ENCODE measurements at regions not wholly inside any gene's neighbourhood (a gene's known extent, or its start where the extent isn't known, plus 50 kb on each side); places are given as distances from the start of the nearest gene placed in this dataset.

- Histone ChIP-seq H3K79me2 (replicated peaks; ENCODE audit: insufficient read depth) (no peaks in the 10 kb centered on the region), H3F3A (replicated peaks; ENCODE audit: low read depth) (no peaks in the 10 kb centered on the region), H3K4me1 (ENCODE audit: insufficient read depth) (peaks cover 4% of the 10 kb centered on the region; the same call in 1 of the 2 replicates), H3K27me3 (ENCODE audit: insufficient read depth) (no peaks in the 10 kb centered on the region), H3K27ac (ENCODE audit: low read depth) (no peak overlapping the region), H2AFZ (no peak overlapping the region), H3K4me2 (no peak overlapping the region), H3K36me3 (ENCODE audit: insufficient read depth) (no peaks in the 10 kb centered on the region), H3K9me2 (ENCODE audit: insufficient read depth) (no peaks in the 10 kb centered on the region), H3K4me3 (no peak overlapping the region), H4K20me1 (replicated peaks; ENCODE audit: insufficient read depth) (no peaks in the 10 kb centered on the region)
- Mint-ChIP-seq H3K4me3 (no peak overlapping the region), H3K4me1 (peaks cover 11% of the 10 kb centered on the region), H3K9me3 (no peaks in the 10 kb centered on the region), H3K36me3 (ENCODE audit: low read depth) (no peaks in the 10 kb centered on the region), H3K27me3 (ENCODE audit: insufficient read depth, low read depth, poor library complexity) (no peaks in the 10 kb centered on the region), H3K27ac (no peak overlapping the region)
- DNase-seq (ENCODE audit: low spot score), result peak; percentile 7
- TF ChIP-seq REST (IDR thresholded peaks at IDR 0.05; ENCODE audit: unreplicated experiment) (no peak), ZNF462 (CRISPR knock-in tag; IDR thresholded peaks at IDR 0.05) (no peak), POLR2AphosphoS5 (IDR thresholded peaks at IDR 0.05; ENCODE audit: low read depth) (no peak), CTCF (conservative IDR thresholded peaks at IDR 0.05; ENCODE audit: low read depth in 2 of 2) (no peak), ZNF114 (CRISPR knock-in tag; IDR thresholded peaks at IDR 0.05) (no peak), ZNF331 (CRISPR knock-in tag; IDR thresholded peaks at IDR 0.05; ENCODE audit: low read depth) (no peak), EZH2 (IDR thresholded peaks at IDR 0.05; ENCODE audit: low read depth, unreplicated experiment) (no peak), CREB1 (CRISPR knock-in tag; IDR thresholded peaks at IDR 0.05; ENCODE audit: low read depth) (no peak), EZH2phosphoT487 (IDR thresholded peaks at IDR 0.05; ENCODE audit: unreplicated experiment) (no peak), JUNB (IDR thresholded peaks at IDR 0.05; ENCODE audit: unreplicated experiment) (no peak), STAT1 (IDR thresholded peaks at IDR 0.05; ENCODE audit: unreplicated experiment) (no peak), ETS1 (IDR thresholded peaks at IDR 0.05) (no peak)
- no peak; the same call in 2 of the 3 replicates for ATAC-seq
Measured at GRCh38 chr6:50974319-50974718, 155.6 kb downstream of the TFAP2B start.
